Naive thymus-derived CD4-positive, alpha-beta T cell (primary cell): ENCODE measurements at regions not wholly inside any gene's neighbourhood (a gene's known extent, or its start where the extent isn't known, plus 50 kb on each side); places are given as distances from the start of the nearest gene placed in this dataset.
A peak's percentile ranks its signal among the peaks of the same experiment; 100 is the strongest.
"Not testable (repeated sequence)": the region's sequence is repeated elsewhere in the genome, so short reads cannot be mapped to it uniquely, and the experiment has no call there.

Source experiments
- ATAC-seq: fragments of 150-1000 bp; cut with Tn5 transposase; 2 replicates; pipeline ENCODE4 v1.10.0; 2021; ENCODE audit warnings: mild to moderate bottlenecking, moderate library complexity
- CTCF ChIA-PET: fragments of 350-600 bp; sonication (Branson Sonifier 250); formaldehyde crosslinking; loops from one replicate; lab custom pipeline; 2021; ENCODE audit warnings: antibody characterized with exemption; lab: Charles Lee
- POLR2A ChIA-PET: fragments of 350-600 bp; sonication (Branson Sonifier 250); formaldehyde crosslinking; loops from one replicate; lab custom pipeline; 2021; ENCODE audit warnings: antibody characterized with exemption, inconsistent platforms; lab: Charles Lee
- DNase-seq, 9 donors: peaks; one replicate each; pipeline versions ENCODE4 v3.0.0 to v3.0.0-alpha.2; 2020 to 2022; ENCODE audit warnings: mixed read lengths in 1 of 9
- H3K27ac ChIP-seq: one replicate; pipeline ENCODE4 v1.7.0; 2013; ENCODE audit warnings: mild to moderate bottlenecking, low read depth, low read length, moderate library complexity
- H3K27me3 ChIP-seq, 2 donors: one replicate each; pipeline ENCODE4 v1.7.0; 2013; ENCODE audit warnings: low read length in 2 of 2, mild to moderate bottlenecking in 2 of 2, moderate library complexity in 2 of 2; ENCODE audit not compliant: control insufficient read depth in 2 of 2, insufficient read depth in 2 of 2
- H3K36me3 ChIP-seq, 3 experiments: 1 replicate in 2 of 3; 2 replicates in 1 of 3; pipeline ENCODE4 v1.7.0; 2013; ENCODE audit warnings: low read length in 3 of 3, mild to moderate bottlenecking in 3 of 3, moderate library complexity in 1 of 3; ENCODE audit not compliant: insufficient read depth in 3 of 3, control insufficient read depth in 2 of 3
- H3K4me1 ChIP-seq, 2 donors: one replicate each; pipeline ENCODE4 v1.7.0; 2013; ENCODE audit warnings: low read length in 2 of 2, mild to moderate bottlenecking in 2 of 2, moderate library complexity in 1 of 2; ENCODE audit not compliant: control insufficient read depth in 2 of 2, insufficient read depth in 2 of 2
- H3K4me3 ChIP-seq: 2 replicates; pipeline ENCODE4 v1.7.0; 2013; ENCODE audit warnings: mild to moderate bottlenecking, low read length
- H3K9me3 ChIP-seq, 3 experiments: 1 replicate in 2 of 3; 2 replicates in 1 of 3; pipeline ENCODE4 v1.7.0; 2013; ENCODE audit warnings: low read length in 3 of 3; ENCODE audit not compliant: control insufficient read depth in 2 of 3
- H3K27ac Mint-ChIP-seq, 9 donors: one replicate each; pipeline ENCODE4 v1.8.0; 2020 to 2022; ENCODE audit warnings: mixed read lengths in 9 of 9, mild to moderate bottlenecking in 8 of 9, moderate library complexity in 5 of 9, inconsistent platforms in 2 of 9
- H3K27me3 Mint-ChIP-seq, 5 donors: one replicate each; pipeline ENCODE4 v1.8.0; 2021 to 2022; ENCODE audit warnings: mixed read lengths in 5 of 5, mild to moderate bottlenecking in 1 of 5
- H3K36me3 Mint-ChIP-seq, 5 donors: one replicate each; pipeline ENCODE4 v1.8.0; 2020 to 2022; ENCODE audit warnings: mixed read lengths in 5 of 5, mild to moderate bottlenecking in 3 of 5, inconsistent platforms in 1 of 5
- H3K4me1 Mint-ChIP-seq, 7 donors: one replicate each; pipeline ENCODE4 v1.8.0; 2020 to 2022; ENCODE audit warnings: mixed read lengths in 7 of 7, mild to moderate bottlenecking in 3 of 7, inconsistent platforms in 1 of 7
- H3K4me3 Mint-ChIP-seq, 10 donors: one replicate each; pipeline ENCODE4 v1.8.0; 2020 to 2022; ENCODE audit warnings: mild to moderate bottlenecking in 10 of 10, mixed read lengths in 10 of 10, moderate library complexity in 6 of 10, inconsistent platforms in 2 of 10
- H3K9me3 Mint-ChIP-seq, 11 donors: one replicate each; pipeline ENCODE4 v1.8.0; 2020 to 2022; ENCODE audit warnings: mixed read lengths in 11 of 11, mild to moderate bottlenecking in 4 of 11, inconsistent platforms in 1 of 11, moderate library complexity in 1 of 11
- intact Hi-C, 2 donors: fragments of 100-400 bp; cut with micrococcal nuclease; formaldehyde crosslinking; loops; one replicate each; pipeline ENCODE4 v1.15.1; 2023

GRCh38 chr2:155547571-155547970 lies 785.0 kb downstream of the NR4A2 start:
- H3K4me3 Mint-ChIP-seq, result peak overlapping the region in 1 of 10 donors; percentile 39
- no peak overlapping the region for H3K27ac Mint-ChIP-seq
- Histone ChIP-seq H3K36me3 (no peaks in the 10 kb centered on the region), H3K9me3 (no peaks in the 10 kb centered on the region), H3K27me3 (no peaks in the 10 kb centered on the region), H3K4me3 (no peak overlapping the region), H3K27ac (no peak overlapping the region), H3K4me1 (no peaks in the 10 kb centered on the region)
- DNase-seq (no peak), ATAC-seq (no peak)
- H3K27me3 Mint-ChIP-seq, result no peaks in the 10 kb centered on the region
- intact Hi-C loops, result no loop called here
- CTCF ChIA-PET, result interaction anchor here (0.6 kb wide), 1 partner anchor 1540 kb away, joined by 3 read pairs; no protein-coding TSS in a partner anchor
- POLR2A ChIA-PET, result no interaction called here
- peaks cover 0 to 4% (median 0%) of the 10 kb centered on the region in 7 donors for H3K4me1 Mint-ChIP-seq
- no peaks in the 10 kb centered on the region for H3K36me3 Mint-ChIP-seq
- peaks cover 0 to 7% (median 0%) of the 10 kb centered on the region in 11 donors for H3K9me3 Mint-ChIP-seq

GRCh38 chr2:155546721-155547555 lies 785.6 kb downstream of the NR4A2 start:
- no peak overlapping the region for H3K27ac Mint-ChIP-seq
- Histone ChIP-seq H3K4me1 (no peaks in the 10 kb centered on the region), H3K36me3 (no peaks in the 10 kb centered on the region), H3K9me3 (no peaks in the 10 kb centered on the region), H3K4me3 (no peak overlapping the region), H3K27ac (no peak overlapping the region), H3K27me3 (no peaks in the 10 kb centered on the region)
- peaks cover 0 to 4% (median 0%) of the 10 kb centered on the region in 7 donors for H3K4me1 Mint-ChIP-seq
- intact Hi-C loops, result no loop called here
- ChIA-PET POLR2A (no interaction called here), CTCF (interaction anchor here (0.6 kb wide), 2 partner anchors 19 to 1540 kb away, joined by 3 read pairs; no protein-coding TSS in a partner anchor)
- peak overlapping the region in 4 of 10 donors; percentile 17 to 39 (median 28) for H3K4me3 Mint-ChIP-seq
- H3K9me3 Mint-ChIP-seq, result peaks cover 0 to 7% (median 0%) of the 10 kb centered on the region in 11 donors
- no peak for ATAC-seq
- no peaks in the 10 kb centered on the region for H3K36me3 Mint-ChIP-seq
- DNase-seq, result no peak
- no peaks in the 10 kb centered on the region for H3K27me3 Mint-ChIP-seq

DNA sequence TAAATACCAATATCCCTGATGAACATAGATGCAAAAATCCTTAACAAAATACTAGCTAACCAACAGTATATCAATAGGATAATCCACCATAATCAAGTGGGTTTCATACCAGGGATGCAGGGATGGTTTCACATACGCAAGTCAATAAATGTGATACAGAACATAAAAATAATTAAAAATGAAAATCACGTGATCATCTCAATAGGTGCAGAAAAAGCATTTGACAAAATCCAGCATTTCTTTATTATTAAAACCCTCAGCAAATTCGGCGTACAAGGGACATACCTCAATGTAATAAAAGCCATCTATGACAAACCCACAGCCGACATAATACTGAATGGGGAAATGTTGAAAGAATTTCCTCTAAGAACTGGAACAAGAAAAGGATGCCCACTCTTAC lies 793.5 kb downstream of the NR4A2 start:
- H3K36me3 Mint-ChIP-seq, H3K36me3 ChIP-seq, H3K27me3 Mint-ChIP-seq, CTCF ChIA-PET, DNase-seq, H3K27me3 ChIP-seq, H3K4me1 Mint-ChIP-seq, H3K27ac Mint-ChIP-seq, H3K4me3 Mint-ChIP-seq, H3K4me3 ChIP-seq, POLR2A ChIA-PET, H3K9me3 ChIP-seq, H3K27ac ChIP-seq, H3K4me1 ChIP-seq, ATAC-seq, intact Hi-C loops: not testable (repeated sequence)
- H3K9me3 Mint-ChIP-seq, result peaks cover 0 to 17% (median 0%) of the 10 kb centered on the region in 11 donors

DNA sequence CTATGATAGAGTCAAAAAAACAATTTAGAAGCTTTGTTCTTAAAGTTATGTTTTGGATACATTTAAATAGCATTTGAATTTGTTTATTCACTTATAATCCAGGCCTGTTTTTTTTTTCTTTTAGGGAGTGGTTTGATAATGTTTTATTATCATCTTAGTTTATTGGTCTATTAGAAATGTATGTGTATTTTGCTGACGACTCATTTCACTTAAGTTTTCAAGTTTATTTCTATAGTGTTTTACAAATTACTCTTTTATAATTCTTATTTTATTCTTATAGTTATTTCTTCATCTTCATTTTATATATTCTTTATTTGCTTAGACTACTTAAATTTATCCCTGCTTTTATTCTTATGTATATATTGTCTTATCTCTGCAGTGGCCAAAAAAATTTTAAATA lies 804.5 kb downstream of the NR4A2 start:
- Histone ChIP-seq H3K27me3 (no peaks in the 10 kb centered on the region), H3K4me3 (no peak overlapping the region), H3K9me3 (no peaks in the 10 kb centered on the region), H3K27ac (no peak overlapping the region), H3K36me3 (no peaks in the 10 kb centered on the region), H3K4me1 (no peaks in the 10 kb centered on the region)
- intact Hi-C loops, result no loop called here
- ChIA-PET CTCF (no interaction called here), POLR2A (no interaction called here)
- Mint-ChIP-seq H3K36me3 (no peaks in the 10 kb centered on the region), H3K27me3 (no peaks in the 10 kb centered on the region), H3K27ac (no peak overlapping the region), H3K4me3 (no peak overlapping the region), H3K9me3 (no peaks in the 10 kb centered on the region), H3K4me1 (no peaks in the 10 kb centered on the region)
- ATAC-seq, result no peak
- no peak for DNase-seq

DNA sequence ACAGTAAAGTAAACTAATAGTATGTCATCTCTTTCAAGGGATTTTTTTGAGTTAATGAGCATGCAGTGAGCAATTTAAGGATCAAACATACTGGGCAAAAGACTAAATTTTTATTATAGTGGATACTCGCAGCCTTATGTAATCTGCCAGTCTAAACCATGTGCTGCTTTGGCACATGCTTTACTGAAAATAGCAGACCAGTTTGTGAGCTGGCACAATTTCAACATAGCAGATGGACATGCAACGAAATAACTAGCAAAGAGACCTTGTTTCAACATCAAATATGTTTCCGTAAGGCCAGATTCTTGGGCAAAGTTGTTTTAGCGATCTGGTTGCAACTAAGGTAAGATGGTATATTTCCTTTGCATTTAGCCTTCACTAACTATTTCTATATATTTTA lies 807.3 kb downstream of the NR4A2 start:
- Mint-ChIP-seq H3K27ac (no peak overlapping the region), H3K4me3 (no peak overlapping the region), H3K4me1 (no peaks in the 10 kb centered on the region), H3K27me3 (no peaks in the 10 kb centered on the region), H3K36me3 (no peaks in the 10 kb centered on the region), H3K9me3 (peaks cover 0 to 3% (median 0%) of the 10 kb centered on the region in 11 donors)
- POLR2A ChIA-PET, result no interaction called here
- H3K27ac ChIP-seq, result no peak overlapping the region
- H3K36me3 ChIP-seq, result no peaks in the 10 kb centered on the region
- no peak overlapping the region for H3K4me3 ChIP-seq
- intact Hi-C loops, result no loop called here
- ATAC-seq, result no peak
- CTCF ChIA-PET, result no interaction called here
- no peaks in the 10 kb centered on the region for H3K9me3 ChIP-seq
- H3K4me1 ChIP-seq, result no peaks in the 10 kb centered on the region
- H3K27me3 ChIP-seq, result no peaks in the 10 kb centered on the region
- no peak for DNase-seq

GRCh38 chr2:155519529-155520130 lies 812.9 kb downstream of the NR4A2 start:
- CTCF ChIA-PET, result no interaction called here
- Histone ChIP-seq H3K9me3 (no peaks in the 10 kb centered on the region), H3K4me1 (no peaks in the 10 kb centered on the region), H3K4me3 (no peak overlapping the region), H3K27me3 (no peaks in the 10 kb centered on the region), H3K36me3 (no peaks in the 10 kb centered on the region), H3K27ac (no peak overlapping the region)
- DNase-seq (no peak), ATAC-seq (no peak)
- Mint-ChIP-seq H3K4me1 (no peaks in the 10 kb centered on the region), H3K4me3 (no peak overlapping the region), H3K27ac (no peak overlapping the region), H3K9me3 (peaks cover 0 to 3% (median 0%) of the 10 kb centered on the region in 11 donors), H3K27me3 (no peaks in the 10 kb centered on the region), H3K36me3 (no peaks in the 10 kb centered on the region)
- intact Hi-C loops, result no loop called here
- POLR2A ChIA-PET, result no interaction called here
